ENCODE measurements at regions not wholly inside any gene's neighbourhood (a gene's known extent, or its start where the extent isn't known, plus 50 kb on each side); places are given as distances from the start of the nearest gene placed in this dataset.

DNA sequence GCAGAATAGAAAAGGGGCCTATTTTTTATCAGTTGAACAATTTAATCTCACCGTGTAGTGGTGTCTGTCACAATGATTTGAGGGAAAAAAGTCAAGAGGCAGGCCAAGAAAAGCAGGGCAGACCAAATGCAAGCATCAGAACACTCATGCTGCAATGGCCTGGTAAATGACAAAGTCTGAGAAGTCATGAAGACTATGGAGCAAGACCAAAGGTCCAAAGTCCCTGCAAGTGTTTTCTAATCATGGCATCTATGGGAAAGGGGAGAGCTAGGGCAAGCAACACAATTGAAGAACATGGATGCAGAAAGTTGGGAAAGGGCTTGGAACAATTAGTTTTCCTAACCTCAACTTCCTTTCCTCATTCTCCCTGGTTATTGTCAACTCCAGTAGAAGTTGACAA, 147.7 kb upstream of the TLL1 start:
- TF ChIP-seq, protein P1, sequence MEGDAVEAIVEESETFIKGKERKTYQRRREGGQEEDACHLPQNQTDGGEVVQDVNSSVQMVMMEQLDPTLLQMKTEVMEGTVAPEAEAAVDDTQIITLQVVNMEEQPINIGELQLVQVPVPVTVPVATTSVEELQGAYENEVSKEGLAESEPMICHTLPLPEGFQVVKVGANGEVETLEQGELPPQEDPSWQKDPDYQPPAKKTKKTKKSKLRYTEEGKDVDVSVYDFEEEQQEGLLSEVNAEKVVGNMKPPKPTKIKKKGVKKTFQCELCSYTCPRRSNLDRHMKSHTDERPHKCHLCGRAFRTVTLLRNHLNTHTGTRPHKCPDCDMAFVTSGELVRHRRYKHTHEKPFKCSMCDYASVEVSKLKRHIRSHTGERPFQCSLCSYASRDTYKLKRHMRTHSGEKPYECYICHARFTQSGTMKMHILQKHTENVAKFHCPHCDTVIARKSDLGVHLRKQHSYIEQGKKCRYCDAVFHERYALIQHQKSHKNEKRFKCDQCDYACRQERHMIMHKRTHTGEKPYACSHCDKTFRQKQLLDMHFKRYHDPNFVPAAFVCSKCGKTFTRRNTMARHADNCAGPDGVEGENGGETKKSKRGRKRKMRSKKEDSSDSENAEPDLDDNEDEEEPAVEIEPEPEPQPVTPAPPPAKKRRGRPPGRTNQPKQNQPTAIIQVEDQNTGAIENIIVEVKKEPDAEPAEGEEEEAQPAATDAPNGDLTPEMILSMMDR (conservative IDR thresholded peaks at IDR 0.05 in 1 of 2, IDR thresholded peaks at IDR 0.05 in 1 of 2; ENCODE audit: low read depth in 1 of 2, low read length in 2 of 2) = no peak
- no peak for TF ChIP-seq EZH2 (IDR thresholded peaks at IDR 0.05; ENCODE audit: low read length, missing control alignments)

All from fibroblast of lung (primary cell).